ENCODE measurements at regions not wholly inside any gene's neighbourhood (a gene's known extent, or its start where the extent isn't known, plus 50 kb on each side); places are given as distances from the start of the nearest gene placed in this dataset.
"Not testable (repeated sequence)": the region's sequence is repeated elsewhere in the genome, so short reads cannot be mapped to it uniquely, and the experiment has no call there.

GRCh38 chr7:66442385-66442784, 186.3 kb upstream of the KCTD7 start:
- no peak overlapping the region for H3K4me3 Mint-ChIP-seq
- no peaks in the 10 kb centered on the region for H3K27me3 Mint-ChIP-seq (ENCODE audit: low read depth)
- TF ChIP-seq CTCF (IDR thresholded peaks at IDR 0.05; ENCODE audit: unreplicated experiment in 3 of 3): no peak
- no peaks in the 10 kb centered on the region for H3K4me1 Mint-ChIP-seq
- peaks cover 4% of the 10 kb centered on the region for H3K36me3 Mint-ChIP-seq (ENCODE audit: low read depth)
- no peaks in the 10 kb centered on the region for H3K9me3 Mint-ChIP-seq
- H3K27ac Mint-ChIP-seq: no peak overlapping the region

DNA sequence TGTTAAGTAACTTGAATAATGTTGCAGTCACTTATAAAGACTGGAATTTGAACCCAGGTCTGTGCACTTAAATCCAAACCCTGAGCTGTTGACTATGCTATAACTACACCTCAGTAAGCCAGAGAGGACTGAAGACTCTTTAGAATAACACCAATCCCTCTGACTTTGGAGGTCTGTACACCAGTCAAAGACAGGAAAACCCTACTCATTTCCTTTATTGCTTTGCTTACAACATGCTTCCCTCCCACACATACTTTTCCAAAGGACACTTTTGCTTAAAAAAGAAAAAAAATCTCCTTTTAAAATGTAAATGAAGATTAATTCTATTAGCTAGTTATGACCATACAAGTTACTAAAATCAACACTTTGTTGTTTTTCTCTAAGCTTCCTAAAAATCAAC, 184.7 kb upstream of the KCTD7 start:
- Mint-ChIP-seq H3K36me3 (ENCODE audit: low read depth) (peaks cover 4% of the 10 kb centered on the region), H3K4me3 (no peak overlapping the region), H3K9me3 (no peaks in the 10 kb centered on the region), H3K27ac (peak overlapping the region in 1 of 3 experiments; percentile 4), H3K27me3 (ENCODE audit: low read depth) (no peaks in the 10 kb centered on the region), H3K4me1 (no peaks in the 10 kb centered on the region)
- TF ChIP-seq CTCF (IDR thresholded peaks at IDR 0.05; ENCODE audit: unreplicated experiment in 3 of 3): no peak

GRCh38 chr7:66447007-66447406, 181.7 kb upstream of the KCTD7 start:
- peaks cover 13% of the 10 kb centered on the region for H3K36me3 Mint-ChIP-seq (ENCODE audit: low read depth)
- not testable (repeated sequence) for H3K4me1 Mint-ChIP-seq; H3K4me3 Mint-ChIP-seq; H3K9me3 Mint-ChIP-seq; H3K27me3 Mint-ChIP-seq (ENCODE audit: low read depth); H3K27ac Mint-ChIP-seq

- not testable (repeated sequence) for H3K9me3 Mint-ChIP-seq; H3K4me3 Mint-ChIP-seq; H3K27me3 Mint-ChIP-seq (ENCODE audit: low read depth); H3K27ac Mint-ChIP-seq; H3K4me1 Mint-ChIP-seq
- H3K36me3 Mint-ChIP-seq (ENCODE audit: low read depth): peaks cover 27% of the 10 kb centered on the region
Observed at GRCh38 chr7:66450814-66451213, 177.9 kb upstream of the KCTD7 start.

- not testable (repeated sequence) for H3K4me3 Mint-ChIP-seq; H3K27ac Mint-ChIP-seq; H3K27me3 Mint-ChIP-seq (ENCODE audit: low read depth); H3K9me3 Mint-ChIP-seq; H3K4me1 Mint-ChIP-seq
- peaks cover 27% of the 10 kb centered on the region for H3K36me3 Mint-ChIP-seq (ENCODE audit: low read depth)
Observed at GRCh38 chr7:66451713-66452112, 177.0 kb upstream of the KCTD7 start.

- Mint-ChIP-seq H3K36me3 (ENCODE audit: low read depth) (peaks cover 23% of the 10 kb centered on the region), H3K27ac (no peak overlapping the region), H3K27me3 (ENCODE audit: low read depth) (no peaks in the 10 kb centered on the region), H3K4me3 (no peak overlapping the region), H3K4me1 (no peaks in the 10 kb centered on the region), H3K9me3 (no peaks in the 10 kb centered on the region)
- no peak for TF ChIP-seq CTCF (IDR thresholded peaks at IDR 0.05; ENCODE audit: unreplicated experiment in 3 of 3)
Observed at GRCh38 chr7:66452165-66452564, 176.5 kb upstream of the KCTD7 start.

DNA sequence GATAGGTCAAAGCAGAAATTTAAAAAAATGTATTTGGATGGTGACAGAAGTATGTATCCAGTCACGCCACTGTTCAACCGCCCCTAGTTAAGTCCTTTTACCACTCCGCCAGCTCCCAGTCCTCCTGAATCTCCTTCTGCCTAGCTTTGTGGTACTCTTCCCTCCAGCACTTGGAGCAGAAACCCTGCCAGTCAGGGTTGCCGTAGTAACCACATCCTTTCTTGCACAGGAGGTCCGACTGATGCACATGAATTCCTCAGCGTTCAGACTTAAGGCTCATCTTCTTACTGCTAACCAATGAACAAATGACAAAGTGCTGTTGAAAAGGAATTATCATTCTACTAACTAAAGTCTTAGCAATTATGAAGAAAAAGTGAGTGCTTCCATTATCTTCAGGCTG, 175.3 kb upstream of the KCTD7 start:
- no peaks in the 10 kb centered on the region for H3K4me1 Mint-ChIP-seq
- H3K9me3 Mint-ChIP-seq: no peaks in the 10 kb centered on the region
- TF ChIP-seq CTCF (IDR thresholded peaks at IDR 0.05; ENCODE audit: unreplicated experiment in 3 of 3): no peak
- H3K36me3 Mint-ChIP-seq (ENCODE audit: low read depth): peaks cover 23% of the 10 kb centered on the region
- no peak overlapping the region for H3K4me3 Mint-ChIP-seq
- H3K27me3 Mint-ChIP-seq (ENCODE audit: low read depth): no peaks in the 10 kb centered on the region
- no peak overlapping the region for H3K27ac Mint-ChIP-seq

Measured in nephron (organoid).